CD4-positive, alpha-beta memory T cell (primary cell): ENCODE measurements at regions not wholly inside any gene's neighbourhood (a gene's known extent, or its start where the extent isn't known, plus 50 kb on each side); places are given as distances from the start of the nearest gene placed in this dataset.
"Not testable (repeated sequence)": the region's sequence is repeated elsewhere in the genome, so short reads cannot be mapped to it uniquely, and the experiment has no call there.

ENCODE experiments used
- CTCF ChIA-PET: fragments of 350-600 bp; sonication (Branson Sonifier 250); formaldehyde crosslinking; loops from one replicate; lab custom pipeline; 2021; ENCODE audit warnings: inconsistent platforms; ENCODE audit not compliant: partially characterized antibody; lab: Charles Lee
- POLR2A ChIA-PET: fragments of 350-600 bp; sonication (Branson Sonifier 250); formaldehyde crosslinking; loops from one replicate; lab custom pipeline; 2021; ENCODE audit not compliant: partially characterized antibody; lab: Charles Lee
- DNase-seq, 5 donors: peaks; one replicate each; pipeline versions ENCODE4 v3.0.0 to v3.0.0-alpha.2; 2020 to 2022; ENCODE audit warnings: mixed read lengths in 1 of 5
- H3K27ac ChIP-seq: one replicate; pipeline ENCODE4 v1.7.0; 2013; ENCODE audit warnings: low read depth, low read length
- H3K27me3 ChIP-seq: 2 replicates; pipeline ENCODE4 v1.7.0; 2013; ENCODE audit warnings: mild to moderate bottlenecking, low read length, moderate library complexity; ENCODE audit not compliant: insufficient read depth
- H3K36me3 ChIP-seq: 2 replicates; pipeline ENCODE4 v1.7.0; 2013; ENCODE audit warnings: mild to moderate bottlenecking, low read length, moderate library complexity; ENCODE audit not compliant: insufficient read depth
- H3K4me1 ChIP-seq: 2 replicates; pipeline ENCODE4 v1.7.0; 2013; ENCODE audit warnings: mild to moderate bottlenecking, low read length, moderate library complexity; ENCODE audit not compliant: insufficient read depth
- H3K4me3 ChIP-seq, 2 donors: one replicate each; pipeline ENCODE4 v1.7.0; 2013; ENCODE audit warnings: low read length in 2 of 2, mild to moderate bottlenecking in 1 of 2
- H3K9me3 ChIP-seq, 2 donors: one replicate each; pipeline ENCODE4 v1.7.0; 2013; ENCODE audit warnings: low read length in 2 of 2, control low read depth in 1 of 2; ENCODE audit not compliant: control insufficient read depth in 1 of 2
- H3K27ac Mint-ChIP-seq, 7 donors: one replicate each; pipeline ENCODE4 v1.8.0; 2020 to 2021; ENCODE audit warnings: mixed read lengths in 7 of 7, mild to moderate bottlenecking in 6 of 7, inconsistent platforms in 3 of 7, moderate library complexity in 3 of 7
- H3K27me3 Mint-ChIP-seq, 2 donors: one replicate each; pipeline ENCODE4 v1.8.0; 2020 to 2021; ENCODE audit warnings: mixed read lengths in 2 of 2
- H3K36me3 Mint-ChIP-seq, 2 donors: one replicate each; pipeline ENCODE4 v1.8.0; 2020 to 2021; ENCODE audit warnings: mixed read lengths in 2 of 2, inconsistent platforms in 1 of 2, mild to moderate bottlenecking in 1 of 2
- H3K4me1 Mint-ChIP-seq, 4 donors: one replicate each; pipeline ENCODE4 v1.8.0; 2020 to 2021; ENCODE audit warnings: mixed read lengths in 4 of 4, mild to moderate bottlenecking in 1 of 4
- H3K4me3 Mint-ChIP-seq, 8 donors: one replicate each; pipeline ENCODE4 v1.8.0; 2020 to 2021; ENCODE audit warnings: mixed read lengths in 8 of 8, mild to moderate bottlenecking in 7 of 8, moderate library complexity in 6 of 8, inconsistent platforms in 3 of 8
- H3K9me3 Mint-ChIP-seq, 8 donors: one replicate each; pipeline ENCODE4 v1.8.0; 2020 to 2021; ENCODE audit warnings: mixed read lengths in 8 of 8, mild to moderate bottlenecking in 5 of 8, inconsistent platforms in 3 of 8, moderate library complexity in 1 of 8
- intact Hi-C: fragments of 100-400 bp; cut with micrococcal nuclease; formaldehyde crosslinking; loops from one replicate; pipeline ENCODE4 v1.15.1; 2023

- intact Hi-C loops, H3K36me3 Mint-ChIP-seq, CTCF ChIA-PET, H3K4me3 Mint-ChIP-seq, H3K27ac Mint-ChIP-seq, POLR2A ChIA-PET, H3K9me3 ChIP-seq, H3K4me3 ChIP-seq, H3K36me3 ChIP-seq, H3K27ac ChIP-seq, H3K4me1 ChIP-seq, H3K27me3 Mint-ChIP-seq, H3K27me3 ChIP-seq, DNase-seq, H3K4me1 Mint-ChIP-seq, H3K9me3 Mint-ChIP-seq: not testable (repeated sequence)
These were observed 64.5 kb downstream of the UGT2B28 start for GRCh38 chr4:69344786-69345185.

GRCh38 chr4:69348746-69349145, 68.5 kb downstream of the UGT2B28 start:
- H3K27me3 Mint-ChIP-seq, DNase-seq, POLR2A ChIA-PET, H3K27ac Mint-ChIP-seq, H3K27me3 ChIP-seq, H3K36me3 Mint-ChIP-seq, H3K4me1 ChIP-seq, H3K4me3 ChIP-seq, CTCF ChIA-PET, H3K4me3 Mint-ChIP-seq, H3K9me3 ChIP-seq, H3K36me3 ChIP-seq, H3K9me3 Mint-ChIP-seq, H3K4me1 Mint-ChIP-seq, intact Hi-C loops, H3K27ac ChIP-seq: not testable (repeated sequence)

GRCh38 chr4:69360271-69360670, 80.0 kb downstream of the UGT2B28 start:
- Mint-ChIP-seq H3K36me3 (no peaks in the 10 kb centered on the region), H3K4me3 (no peak overlapping the region), H3K9me3 (peaks cover 0 to 3% (median 0%) of the 10 kb centered on the region in 8 donors), H3K27ac (no peak overlapping the region), H3K4me1 (no peaks in the 10 kb centered on the region), H3K27me3 (no peaks in the 10 kb centered on the region)
- Histone ChIP-seq H3K9me3 (no peaks in the 10 kb centered on the region), H3K4me1 (no peaks in the 10 kb centered on the region), H3K27ac (no peak overlapping the region), H3K36me3 (no peaks in the 10 kb centered on the region), H3K4me3 (no peak overlapping the region), H3K27me3 (no peaks in the 10 kb centered on the region)
- ChIA-PET CTCF (no interaction called here), POLR2A (no interaction called here)
- intact Hi-C loops: no loop called here
- DNase-seq: no peak

GRCh38 chr4:69360768-69361167, 80.5 kb downstream of the UGT2B28 start:
- H3K4me3 Mint-ChIP-seq, H3K4me1 Mint-ChIP-seq, H3K27me3 ChIP-seq, H3K4me3 ChIP-seq, H3K36me3 Mint-ChIP-seq, H3K27me3 Mint-ChIP-seq, POLR2A ChIA-PET, DNase-seq, CTCF ChIA-PET, H3K9me3 ChIP-seq, H3K9me3 Mint-ChIP-seq, H3K36me3 ChIP-seq, H3K27ac Mint-ChIP-seq, H3K27ac ChIP-seq, intact Hi-C loops, H3K4me1 ChIP-seq: not testable (repeated sequence)

GRCh38 chr4:69362351-69362750, 82.1 kb downstream of the UGT2B28 start:
- Histone ChIP-seq H3K4me3 (no peak overlapping the region), H3K4me1 (no peaks in the 10 kb centered on the region), H3K9me3 (no peaks in the 10 kb centered on the region), H3K27me3 (no peaks in the 10 kb centered on the region), H3K27ac (no peak overlapping the region), H3K36me3 (no peaks in the 10 kb centered on the region)
- Mint-ChIP-seq H3K27ac (no peak overlapping the region), H3K4me3 (no peak overlapping the region), H3K27me3 (no peaks in the 10 kb centered on the region), H3K36me3 (no peaks in the 10 kb centered on the region), H3K9me3 (peaks cover 0 to 3% (median 0%) of the 10 kb centered on the region in 8 donors), H3K4me1 (no peaks in the 10 kb centered on the region)
- POLR2A ChIA-PET: no interaction called here
- CTCF ChIA-PET: no interaction called here
- intact Hi-C loops: no loop called here
- DNase-seq: no peak

GRCh38 chr4:69367664-69368063, 87.4 kb downstream of the UGT2B28 start:
- H3K4me3 ChIP-seq, H3K27me3 ChIP-seq, H3K4me1 Mint-ChIP-seq, H3K9me3 ChIP-seq, POLR2A ChIA-PET, H3K4me1 ChIP-seq, H3K27ac Mint-ChIP-seq, H3K4me3 Mint-ChIP-seq, H3K36me3 Mint-ChIP-seq, intact Hi-C loops, CTCF ChIA-PET, H3K9me3 Mint-ChIP-seq, H3K36me3 ChIP-seq, H3K27me3 Mint-ChIP-seq, H3K27ac ChIP-seq, DNase-seq: not testable (repeated sequence)

GRCh38 chr4:69376450-69376849, 96.2 kb downstream of the UGT2B28 start:
- no peaks in the 10 kb centered on the region for H3K4me1 Mint-ChIP-seq
- ChIA-PET POLR2A (no interaction called here), CTCF (no interaction called here)
- no peaks in the 10 kb centered on the region for H3K27me3 ChIP-seq
- H3K4me1 ChIP-seq: no peaks in the 10 kb centered on the region
- H3K9me3 Mint-ChIP-seq: peaks cover 0 to 9% (median 2%) of the 10 kb centered on the region in 8 donors
- H3K4me3 Mint-ChIP-seq: no peak overlapping the region
- peak in 1 of 5 donors; percentile 31 for DNase-seq
- no peaks in the 10 kb centered on the region for H3K36me3 Mint-ChIP-seq
- intact Hi-C loops: no loop called here
- no peaks in the 10 kb centered on the region for H3K36me3 ChIP-seq
- H3K9me3 ChIP-seq: no peaks in the 10 kb centered on the region
- no peak overlapping the region for H3K27ac ChIP-seq
- no peak overlapping the region for H3K4me3 ChIP-seq
- no peak overlapping the region for H3K27ac Mint-ChIP-seq
- H3K27me3 Mint-ChIP-seq: no peaks in the 10 kb centered on the region

GRCh38 chr4:69377562-69377961, 97.3 kb downstream of the UGT2B28 start:
- no peaks in the 10 kb centered on the region for H3K4me1 Mint-ChIP-seq
- H3K27ac Mint-ChIP-seq: no peak overlapping the region
- POLR2A ChIA-PET: no interaction called here
- Histone ChIP-seq H3K27ac (no peak overlapping the region), H3K9me3 (no peaks in the 10 kb centered on the region), H3K27me3 (no peaks in the 10 kb centered on the region), H3K4me3 (no peak overlapping the region), H3K4me1 (no peaks in the 10 kb centered on the region), H3K36me3 (no peaks in the 10 kb centered on the region)
- peaks cover 0 to 14% (median 2%) of the 10 kb centered on the region in 8 donors for H3K9me3 Mint-ChIP-seq
- no peak for DNase-seq
- H3K27me3 Mint-ChIP-seq: no peaks in the 10 kb centered on the region
- no peak overlapping the region for H3K4me3 Mint-ChIP-seq
- CTCF ChIA-PET: no interaction called here
- H3K36me3 Mint-ChIP-seq: no peaks in the 10 kb centered on the region
- intact Hi-C loops: no loop called here
